Pancreas (tissue), 10 donors: ENCODE measurements at regions not wholly inside any gene's neighbourhood (a gene's known extent, or its start where the extent isn't known, plus 50 kb on each side); places are given as distances from the start of the nearest gene placed in this dataset.

Experiments used
- ATAC-seq, 4 donors: fragments of 200-7000 bp; cut with Tn5 transposase; one replicate each; pipeline versions ENCODE4 v1.8.0 to v1.9.1; 2020; ENCODE audit warnings: mild to moderate bottlenecking in 4 of 4, moderate library complexity in 4 of 4
- DNase-seq, 6 donors: peaks; one replicate each; pipeline ENCODE4 v3.0.0-alpha.2; 2020
- FAIRE-seq: peaks from 2 replicates; lab custom pipeline; 2012; peaks lifted over from hg19 to GRCh38; lab: Jason Lieb, UNC
- H3K27ac ChIP-seq, 4 donors: fragments of 200-600 bp; sonication (generic); 1 replicate in 3 of 4; 2 replicates in 1 of 4; pipeline versions ENCODE4 v1.5.0 to v1.8.0; 2020
- H3K27me3 ChIP-seq, 4 donors: fragments of 200-600 bp; one replicate each; pipeline ENCODE4 v1.8.0; 2021
- H3K36me3 ChIP-seq, 3 donors: fragments of 200-600 bp; sonication (generic) in 1 of 3; one replicate each; pipeline versions ENCODE4 v1.5.0 to v1.8.0; 2020 to 2021
- H3K4me1 ChIP-seq, 3 donors: fragments of 200-600 bp; one replicate each; pipeline ENCODE4 v1.8.0; 2021
- H3K4me3 ChIP-seq, 4 donors: fragments of 200-600 bp; sonication (generic) in 2 of 4; one replicate each; pipeline versions ENCODE4 v1.5.0 to v1.8.0; 2020 to 2021
- H3K9me3 ChIP-seq, 4 donors: fragments of 200-600 bp; one replicate each; pipeline ENCODE4 v1.8.0; 2021
- CTCF ChIP-seq, 4 donors: fragments of 200-600 bp; sonication (generic) in 3 of 4; IDR thresholded peaks; one replicate each; pipeline versions ENCODE4 v1.5.0 to v1.8.0; 2021; ENCODE audit warnings: antibody characterized with exemption in 4 of 4
- WGBS, 2 donors: extraction: QIAGEN DNeasy Blood & Tissue Kit; methylation state at CpG; one replicate each; pipeline ENCODE4 v1.1.7; 2013; 5-methylcytosine and 5-hydroxymethylcytosine counted together
- intact Hi-C, 3 donors: fragments of 100-400 bp; cut with DNase I; formaldehyde crosslinking; loops; one replicate each; pipeline versions ENCODE4 v1.11.1 to v1.14.2; 2022
- donor health status: healthy with polysubstance abuse.
- donor health status: DM: no; HTN: no; CAD: no; lungs with moderate emphysema.
- donor health status: DM: no; HTN: no; CAD: no.
- donor health status: control.
- donor health status: control.
- donor health status: Bipolar disorder and iron deficiency.
- donor health status: DM: yes; HTN: yes; CAD: no.
- donor health status: DM: no; HTN: no; CAD: no.
- donor health status: DM: no; HTN: no; CAD: no.
- donor health status: DM: yes; HTN: yes; CAD: no.

- Histone ChIP-seq H3K4me3 (no peak overlapping the region), H3K4me1 (no peaks in the 10 kb centered on the region), H3K27me3 (no peaks in the 10 kb centered on the region), H3K9me3 (no peaks in the 10 kb centered on the region), H3K27ac (no peak overlapping the region), H3K36me3 (no peaks in the 10 kb centered on the region)
- FAIRE-seq (no peak), ATAC-seq (no peak), DNase-seq (no peak)
- intact Hi-C loops, result no loop called here
- 72 to 77% methylated on average over 4 of the region's 4 CpGs for WGBS, 2 donors
- no peak for TF ChIP-seq CTCF (IDR thresholded peaks at IDR 0.05)
Observed at GRCh38 chr6:94548201-94548600, 1029.1 kb upstream of the MANEA start.

GRCh38 chr6:94535798-94536197 is 1041.5 kb upstream of the MANEA start:
- DNase-seq (no peak), FAIRE-seq (no peak), ATAC-seq (no peak)
- Histone ChIP-seq H3K4me3 (no peak overlapping the region), H3K4me1 (no peaks in the 10 kb centered on the region), H3K36me3 (no peaks in the 10 kb centered on the region), H3K9me3 (no peaks in the 10 kb centered on the region), H3K27ac (no peak overlapping the region), H3K27me3 (no peaks in the 10 kb centered on the region)
- intact Hi-C loops, result no loop called here
- 83 to 91% methylated on average over 1 of the region's 1 CpG for WGBS, 2 donors
- no peak for TF ChIP-seq CTCF (IDR thresholded peaks at IDR 0.05)

GRCh38 chr6:94511502-94512088 is 1065.7 kb upstream of the MANEA start:
- FAIRE-seq, result no peak
- WGBS, 2 donors, result 82 to 87% methylated on average over 17 of the region's 17 CpGs
- ATAC-seq, result no peak

GRCh38 chr6:94510877-94511276 is 1066.5 kb upstream of the MANEA start:
- FAIRE-seq (no peak), DNase-seq (peak in 3 of 6 donors; percentile 15 to 64 (median 51)), ATAC-seq (no peak)
- no peaks in the 10 kb centered on the region for H3K27me3 ChIP-seq
- H3K9me3 ChIP-seq, result no peaks in the 10 kb centered on the region
- 68 to 76% methylated on average over 18 of the region's 18 CpGs for WGBS, 2 donors
- no peak for TF ChIP-seq CTCF (IDR thresholded peaks at IDR 0.05)
- H3K4me1 ChIP-seq, result no peaks in the 10 kb centered on the region
- no peak overlapping the region for H3K27ac ChIP-seq
- H3K4me3 ChIP-seq, result no peak overlapping the region
- intact Hi-C loops, result no loop called here
- H3K36me3 ChIP-seq, result no peaks in the 10 kb centered on the region

More at GRCh38 chr6:94511502-94512088, 1065.7 kb upstream of the MANEA start:
- H3K27ac ChIP-seq, result no peak overlapping the region
- H3K36me3 ChIP-seq, result no peaks in the 10 kb centered on the region
- no peak for TF ChIP-seq CTCF (IDR thresholded peaks at IDR 0.05)
- DNase-seq, result peak in 2 of 6 donors; percentile 30 to 37
- no peaks in the 10 kb centered on the region for H3K27me3 ChIP-seq
- H3K4me3 ChIP-seq, result no peak overlapping the region
- no peaks in the 10 kb centered on the region for H3K4me1 ChIP-seq
- intact Hi-C loops, result no loop called here
- H3K9me3 ChIP-seq, result no peaks in the 10 kb centered on the region

GRCh38 chr6:94501516-94501915 is 1075.8 kb upstream of the MANEA start:
- Histone ChIP-seq H3K27me3 (no peaks in the 10 kb centered on the region), H3K4me1 (no peaks in the 10 kb centered on the region), H3K27ac (no peak overlapping the region), H3K9me3 (no peaks in the 10 kb centered on the region), H3K4me3 (no peak overlapping the region), H3K36me3 (no peaks in the 10 kb centered on the region)
- ATAC-seq, result no peak
- intact Hi-C loops, result no loop called here
- TF ChIP-seq CTCF (IDR thresholded peaks at IDR 0.05), result no peak
- DNase-seq, result no peak
- 10% methylated on average over 2 of the region's 2 CpGs for WGBS, 2 donors
- FAIRE-seq, result no peak
